H1 (cell line): ENCODE measurements at regions not wholly inside any gene's neighbourhood (a gene's known extent, or its start where the extent isn't known, plus 50 kb on each side); places are given as distances from the start of the nearest gene placed in this dataset.

ENCODE experiments used
- CTCF ChIA-PET: fragments of 300-600 bp; sonication (Branson Sonifier 250); formaldehyde crosslinking; loops from one replicate; lab custom pipeline; 2021; ENCODE audit not compliant: partially characterized antibody; lab: Charles Lee
- POLR2A ChIA-PET: fragments of 300-600 bp; sonication (Branson Sonifier 250); formaldehyde crosslinking; loops from one replicate; lab custom pipeline; 2021; ENCODE audit warnings: inconsistent platforms; ENCODE audit not compliant: partially characterized antibody; lab: Charles Lee
- DNase-seq, 2 experiments: peaks; one replicate each; pipeline versions ENCODE4 v3.0.0 to v3.0.0-alpha.2; 2010 to 2022; ENCODE audit warnings: low spot score in 2 of 2, low read depth in 1 of 2, mixed read lengths in 1 of 2
- FAIRE-seq: peaks from 2 replicates; lab custom pipeline; 2011; peaks lifted over from hg19 to GRCh38; lab: Jason Lieb, UNC
- H2AFZ ChIP-seq: 2 replicates; pipeline ENCODE4 v1.8.1; 2012; ENCODE audit warnings: low read length, inconsistent platforms
- H2AK5ac ChIP-seq: 2 replicates; pipeline ENCODE4 v1.6.1; 2013; ENCODE audit warnings: low read depth, low read length
- H2BK120ac ChIP-seq: replicated peaks from 2 replicates; pipeline ENCODE3; 2013; ENCODE audit warnings: low read depth, low read length, inconsistent platforms
- H2BK12ac ChIP-seq: 2 replicates; pipeline ENCODE4 v1.6.1; 2013; ENCODE audit warnings: low read depth, low read length
- H2BK15ac ChIP-seq: 2 replicates; pipeline ENCODE4 v1.6.1; 2013; ENCODE audit warnings: low read length
- H2BK20ac ChIP-seq: 2 replicates; pipeline ENCODE4 v1.6.1; 2013; ENCODE audit warnings: low read length
- H2BK5ac ChIP-seq: 2 replicates; pipeline ENCODE4 v1.6.1; 2013; ENCODE audit warnings: low read depth, low read length
- H3K14ac ChIP-seq: 2 replicates; pipeline ENCODE4 v1.6.1; 2013; ENCODE audit warnings: inconsistent platforms; ENCODE audit not compliant: insufficient read length
- H3K18ac ChIP-seq: 2 replicates; pipeline ENCODE4 v1.6.1; 2013; ENCODE audit warnings: low read length; ENCODE audit errors: extremely low read depth
- H3K23ac ChIP-seq: 2 replicates; pipeline ENCODE4 v1.6.1; 2013; ENCODE audit warnings: inconsistent platforms; ENCODE audit not compliant: insufficient read length
- H3K23me2 ChIP-seq: 2 replicates; pipeline ENCODE4 v1.6.1; 2013; ENCODE audit warnings: low read depth, low read length
- H3K27ac ChIP-seq: 2 replicates; pipeline ENCODE4 v1.6.1; 2011; ENCODE audit warnings: low read depth, low read length, inconsistent platforms
- H3K27me3 ChIP-seq, 4 experiments: replicated peaks in 1 of 4; 1 replicate in 1 of 4; 2 replicates in 3 of 4; pipeline versions ENCODE4 v1.6.1 to v1.8.1; 2011 to 2013; ENCODE audit warnings: low read length in 3 of 4, mild to moderate bottlenecking in 3 of 4, inconsistent platforms in 2 of 4, mixed read lengths in 2 of 4, moderate library complexity in 1 of 4; ENCODE audit not compliant: control insufficient read depth in 3 of 4, insufficient read depth in 3 of 4; ENCODE audit errors: extremely low read depth in 1 of 4
- H3K36me3 ChIP-seq, 4 experiments: 2 replicates each; pipeline versions ENCODE4 v1.6.1 to v1.8.1; 2011 to 2013; ENCODE audit warnings: mild to moderate bottlenecking in 4 of 4, low read length in 3 of 4, moderate library complexity in 2 of 4, control low read depth in 1 of 4, inconsistent platforms in 1 of 4; ENCODE audit not compliant: insufficient read depth in 4 of 4, control insufficient read depth in 2 of 4
- H3K4ac ChIP-seq: replicated peaks from 2 replicates; pipeline ENCODE3; 2013; ENCODE audit warnings: low read length, low read depth, mixed read lengths, inconsistent platforms; ENCODE audit not compliant: insufficient read length
- H3K4me1 ChIP-seq, 4 experiments: replicated peaks in 1 of 4; 1 replicate in 1 of 4; 2 replicates in 3 of 4; pipeline versions ENCODE4 v1.6.1 to v1.8.1; 2011 to 2013; ENCODE audit warnings: low read length in 3 of 4, inconsistent platforms in 2 of 4, mixed read lengths in 1 of 4; ENCODE audit not compliant: insufficient read depth in 4 of 4, control insufficient read depth in 3 of 4
- H3K4me2 ChIP-seq, 2 experiments: 2 replicates each; pipeline versions ENCODE4 v1.6.1 to v1.8.1; 2011 to 2013; ENCODE audit warnings: low read depth in 2 of 2, low read length in 2 of 2, control low read depth in 1 of 2, inconsistent platforms in 1 of 2, mild to moderate bottlenecking in 1 of 2; ENCODE audit not compliant: insufficient read depth in 1 of 2
- H3K4me3 ChIP-seq, 4 experiments: fragments of 200-600, 300-600 bp in 1 of 4; sonication (generic), shearing (Covaris generic), sonication (Bioruptor Twin) in 1 of 4; 2 replicates each; pipeline versions ENCODE4 v1.5.1 to v1.8.1; 2011 to 2016; ENCODE audit warnings: low read length in 4 of 4, low read depth in 3 of 4, control low read depth in 2 of 4, inconsistent platforms in 2 of 4, mild to moderate bottlenecking in 2 of 4, mixed read lengths in 1 of 4, moderate library complexity in 1 of 4; ENCODE audit not compliant: insufficient read depth in 2 of 4; ENCODE audit errors: extremely low read depth in 1 of 4
- H3K56ac ChIP-seq: replicated peaks from 2 replicates; pipeline ENCODE3; 2013; ENCODE audit warnings: low read depth, mild to moderate bottlenecking, mixed read lengths, low read length, inconsistent platforms; ENCODE audit not compliant: insufficient read length
- H3K79me1 ChIP-seq: 2 replicates; pipeline ENCODE4 v1.6.1; 2013; ENCODE audit warnings: low read depth, low read length, control low read depth
- H3K79me2 ChIP-seq, 2 experiments: 2 replicates each; pipeline versions ENCODE4 v1.6.1 to v1.8.1; 2012 to 2013; ENCODE audit warnings: low read length in 2 of 2, mild to moderate bottlenecking in 2 of 2, inconsistent platforms in 1 of 2; ENCODE audit not compliant: insufficient read depth in 2 of 2, control insufficient read depth in 1 of 2
- H3K9ac ChIP-seq, 4 experiments: replicated peaks in 1 of 4; 1 replicate in 1 of 4; 2 replicates in 3 of 4; pipeline versions ENCODE4 v1.6.1 to v1.8.1; 2011 to 2013; ENCODE audit warnings: low read depth in 3 of 4, low read length in 3 of 4, control low read depth in 2 of 4, mild to moderate bottlenecking in 2 of 4, moderate library complexity in 2 of 4, inconsistent platforms in 1 of 4; ENCODE audit errors: extremely low read depth in 1 of 4
- H3K9me3 ChIP-seq, 2 experiments: 2 replicates each; pipeline versions ENCODE4 v1.6.1 to v1.8.1; 2012 to 2013; ENCODE audit warnings: mild to moderate bottlenecking in 2 of 2, moderate library complexity in 2 of 2, control low read depth in 1 of 2, inconsistent platforms in 1 of 2, low read depth in 1 of 2, low read length in 1 of 2, mixed read lengths in 1 of 2; ENCODE audit not compliant: insufficient read depth in 2 of 2
- H4K20me1 ChIP-seq, 2 experiments: replicated peaks in 1 of 2; 2 replicates each; pipeline versions ENCODE3 to v1.8.1; 2011 to 2013; ENCODE audit warnings: inconsistent platforms in 2 of 2, low read length in 2 of 2, mild to moderate bottlenecking in 1 of 2; ENCODE audit not compliant: insufficient read depth in 2 of 2, control insufficient read depth in 1 of 2
- H4K5ac ChIP-seq: 2 replicates; pipeline ENCODE4 v1.6.1; 2013; ENCODE audit warnings: low read length, low read depth, mixed read lengths, inconsistent platforms; ENCODE audit not compliant: insufficient read length
- H4K8ac ChIP-seq: 2 replicates; pipeline ENCODE4 v1.8.0; 2013; ENCODE audit warnings: mild to moderate bottlenecking, moderate library complexity, low read length, inconsistent platforms; ENCODE audit not compliant: insufficient read depth; ENCODE audit errors: extremely low read depth
- H4K91ac ChIP-seq: replicated peaks from 2 replicates; pipeline ENCODE3; 2013; ENCODE audit warnings: low read length, mixed read lengths, inconsistent platforms; ENCODE audit not compliant: insufficient read length
- ASH2L ChIP-seq: fragments of 200-600, 300-600 bp; sonication (generic); IDR thresholded peaks from one replicate; pipeline ENCODE4 v1.7.1; 2017; ENCODE audit warnings: low read length
- CTBP2 ChIP-seq: IDR thresholded peaks from 2 replicates; pipeline ENCODE4 v1.7.0; 2011; ENCODE audit warnings: borderline replicate concordance, mild to moderate bottlenecking, moderate library complexity, mixed read lengths, low read length; ENCODE audit not compliant: insufficient read depth, insufficient read length
- GABPA ChIP-seq: IDR thresholded peaks from 2 replicates; pipeline ENCODE4 v1.6.1; 2011; ENCODE audit warnings: mild to moderate bottlenecking, low read length, moderate library complexity, borderline replicate concordance; ENCODE audit not compliant: insufficient read depth
- GTF2F1 ChIP-seq: IDR thresholded peaks from 2 replicates; pipeline ENCODE4 v1.6.1; 2012; ENCODE audit warnings: low read depth, low read length, improper control_type of control experiment, borderline replicate concordance
- POLR2AphosphoS5 ChIP-seq: IDR thresholded peaks from 2 replicates; pipeline ENCODE4 v1.6.1; 2011; ENCODE audit warnings: low read depth, low read length
- RBBP5 ChIP-seq: IDR thresholded peaks from 2 replicates; pipeline ENCODE4 v1.7.1; 2012; ENCODE audit warnings: low read depth, mild to moderate bottlenecking, inconsistent platforms, low read length, moderate library complexity, borderline replicate concordance
- SAP30 ChIP-seq: fragments of 300-600 bp; sonication (generic); IDR thresholded peaks from 2 replicates; pipeline ENCODE4 v1.7.1; 2012; ENCODE audit warnings: low read length, moderate library complexity, mild to moderate bottlenecking, inconsistent platforms; ENCODE audit not compliant: insufficient read depth, insufficient replicate concordance
- SIRT6 ChIP-seq: IDR thresholded peaks from one replicate; pipeline ENCODE4 v1.7.1; 2012; ENCODE audit warnings: low read length, inconsistent platforms
- SP2 ChIP-seq: IDR thresholded peaks from 2 replicates; pipeline ENCODE4 v1.6.1; 2012; ENCODE audit warnings: mild to moderate bottlenecking, low read length, inconsistent platforms
- SUZ12 ChIP-seq: fragments of 200-600 bp; sonication (generic); IDR thresholded peaks from 2 replicates; pipeline ENCODE4 v1.6.1; 2012; ENCODE audit warnings: mild to moderate bottlenecking, inconsistent platforms, low read length, moderate library complexity, mixed read lengths
- TAF7 ChIP-seq: optimal IDR thresholded peaks from 2 replicates; pipeline ENCODE3; 2011; ENCODE audit warnings: low read depth, mild to moderate bottlenecking, inconsistent platforms, low read length, moderate library complexity, borderline replicate concordance
- TCF12 ChIP-seq: IDR thresholded peaks from 2 replicates; pipeline ENCODE4 v1.6.1; 2011; ENCODE audit warnings: low read depth, mild to moderate bottlenecking, low read length
- WGBS, 2 experiments: shearing (Covaris generic) in 1 of 2; methylation state at CpG; one replicate each; pipeline versions ENCODE4 v1.1.6 to v1.1.7; 2013 to 2015; ENCODE audit warnings: low lambda C conversion rate in 2 of 2, mixed read lengths in 2 of 2, inconsistent platforms in 1 of 2, low coverage in 1 of 2, missing lambda C conversion rate in 1 of 2; ENCODE audit not compliant: insufficient replicate concordance in 2 of 2, insufficient coverage in 1 of 2, insufficient read length in 1 of 2; ENCODE audit errors: extremely low coverage in 1 of 2, missing lambda C conversion rate in 1 of 2; 5-methylcytosine and 5-hydroxymethylcytosine counted together
- TF ChIP-seq, protein P1 (sequence below), 3 experiments: IDR thresholded peaks; 1 replicate in 2 of 3; 2 replicates in 1 of 3; pipeline versions ENCODE4 v1.5.1 to v1.6.1; 2011; ENCODE audit warnings: low read length in 3 of 3, mild to moderate bottlenecking in 3 of 3, inconsistent platforms in 2 of 3, low read depth in 1 of 3, moderate library complexity in 1 of 3; ENCODE audit not compliant: insufficient read depth in 1 of 3; ENCODE audit errors: control extremely low read depth in 1 of 3

DNA sequence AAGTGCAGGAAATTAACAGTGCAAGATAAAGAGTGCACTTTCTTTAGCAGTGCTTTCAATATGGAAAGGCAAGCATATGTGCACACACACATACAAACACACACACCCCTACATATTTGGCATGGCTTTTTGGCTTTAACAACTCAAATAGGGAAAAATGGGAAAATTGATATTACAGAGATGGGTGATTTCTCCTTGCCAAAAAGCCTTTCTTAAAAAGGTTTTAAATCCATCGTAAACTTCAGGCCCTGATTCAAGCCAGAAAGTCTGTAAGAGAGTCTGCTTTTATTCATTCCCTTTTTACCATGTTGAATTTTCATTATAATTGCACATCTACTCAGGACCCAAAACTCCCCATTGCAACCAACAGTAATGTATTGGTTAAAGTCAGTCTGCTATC lies 612.0 kb upstream of the ACTRT1 start:
- CTCF ChIA-PET, result no interaction called here
- no peaks in the 10 kb centered on the region for H3K79me1 ChIP-seq
- no peak overlapping the region for H2BK120ac ChIP-seq
- H3K56ac ChIP-seq, result no peak overlapping the region
- H3K4me3 ChIP-seq, result no peak overlapping the region
- H3K36me3 ChIP-seq, result no peaks in the 10 kb centered on the region
- DNase-seq (no peak), FAIRE-seq (no peak)
- no peak overlapping the region for H3K23ac ChIP-seq
- H3K14ac ChIP-seq, result no peak overlapping the region
- H3K27me3 ChIP-seq, result no peaks in the 10 kb centered on the region
- no peak overlapping the region for H4K91ac ChIP-seq
- H2AK5ac ChIP-seq, result no peak overlapping the region
- H3K23me2 ChIP-seq, result no peaks in the 10 kb centered on the region
- POLR2A ChIA-PET, result no interaction called here
- no peak overlapping the region for H3K27ac ChIP-seq
- H2BK12ac ChIP-seq, result no peak overlapping the region
- H4K5ac ChIP-seq, result no peak overlapping the region
- no peak overlapping the region for H2AFZ ChIP-seq
- no peaks in the 10 kb centered on the region for H4K20me1 ChIP-seq
- H3K9ac ChIP-seq, result no peak overlapping the region
- no peak overlapping the region for H3K18ac ChIP-seq
- no peaks in the 10 kb centered on the region for H3K9me3 ChIP-seq
- H2BK5ac ChIP-seq, result no peak overlapping the region
- no peaks in the 10 kb centered on the region for H3K4me1 ChIP-seq
- H3K4me2 ChIP-seq, result no peak overlapping the region
- no peak overlapping the region for H4K8ac ChIP-seq
- no peak overlapping the region for H3K4ac ChIP-seq
- no peak overlapping the region for H2BK15ac ChIP-seq
- no peak overlapping the region for H2BK20ac ChIP-seq
- 91% methylated on average over 1 of the region's 1 CpG; no CpG with 5 or more reads in 1 of the 2 experiments for WGBS, 2 experiments
- H3K79me2 ChIP-seq, result no peaks in the 10 kb centered on the region
- TF ChIP-seq SIRT6, result no peak
- no peak for TF ChIP-seq SUZ12
- TF ChIP-seq TCF12, result no peak
- TF ChIP-seq SP2, result no peak
- no peak for TF ChIP-seq ASH2L
- no peak for TF ChIP-seq CTBP2
- no peak for TF ChIP-seq GTF2F1
- TF ChIP-seq RBBP5, result no peak
- TF ChIP-seq, protein P1, sequence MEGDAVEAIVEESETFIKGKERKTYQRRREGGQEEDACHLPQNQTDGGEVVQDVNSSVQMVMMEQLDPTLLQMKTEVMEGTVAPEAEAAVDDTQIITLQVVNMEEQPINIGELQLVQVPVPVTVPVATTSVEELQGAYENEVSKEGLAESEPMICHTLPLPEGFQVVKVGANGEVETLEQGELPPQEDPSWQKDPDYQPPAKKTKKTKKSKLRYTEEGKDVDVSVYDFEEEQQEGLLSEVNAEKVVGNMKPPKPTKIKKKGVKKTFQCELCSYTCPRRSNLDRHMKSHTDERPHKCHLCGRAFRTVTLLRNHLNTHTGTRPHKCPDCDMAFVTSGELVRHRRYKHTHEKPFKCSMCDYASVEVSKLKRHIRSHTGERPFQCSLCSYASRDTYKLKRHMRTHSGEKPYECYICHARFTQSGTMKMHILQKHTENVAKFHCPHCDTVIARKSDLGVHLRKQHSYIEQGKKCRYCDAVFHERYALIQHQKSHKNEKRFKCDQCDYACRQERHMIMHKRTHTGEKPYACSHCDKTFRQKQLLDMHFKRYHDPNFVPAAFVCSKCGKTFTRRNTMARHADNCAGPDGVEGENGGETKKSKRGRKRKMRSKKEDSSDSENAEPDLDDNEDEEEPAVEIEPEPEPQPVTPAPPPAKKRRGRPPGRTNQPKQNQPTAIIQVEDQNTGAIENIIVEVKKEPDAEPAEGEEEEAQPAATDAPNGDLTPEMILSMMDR (IDR thresholded peaks at IDR 0.05; ENCODE audit: control extremely low read depth in 1 of 3, insufficient read depth in 1 of 3, low read depth in 1 of 3, low read length in 3 of 3), result no peak
- TF ChIP-seq SAP30, result no peak
- no peak for TF ChIP-seq GABPA
- no peak for TF ChIP-seq POLR2AphosphoS5
- TF ChIP-seq TAF7, result no peak
